ENCODE measurements at regions not wholly inside any gene's neighbourhood (a gene's known extent, or its start where the extent isn't known, plus 50 kb on each side); places are given as distances from the start of the nearest gene placed in this dataset.

GRCh38 chr11:70836071-70836470, 416.3 kb downstream of the SHANK2 start:
- H3K36me3 ChIP-seq (ENCODE audit: low read depth) = no peaks in the 10 kb centered on the region
- POLR2A ChIA-PET (ENCODE audit: unreplicated experiment) = no interaction called here
- H3K4me1 ChIP-seq (replicated peaks; ENCODE audit: insufficient read depth) = no peaks in the 10 kb centered on the region
- H3K9me3 ChIP-seq (ENCODE audit: insufficient read depth, low read depth) = no peaks in the 10 kb centered on the region
- intact Hi-C loops (cut with micrococcal nuclease; ENCODE audit: unreplicated experiment) = no loop called here
- no peaks in the 10 kb centered on the region for H3K79me2 ChIP-seq (ENCODE audit: low read depth)
- 0 out of 2 replicates have a peak, but pooled peaks cover under 1% of the 10 kb centered on the region for H4K20me1 ChIP-seq (ENCODE audit: insufficient read depth)
- H3K27me3 ChIP-seq (ENCODE audit: insufficient read depth, low read depth) = no peaks in the 10 kb centered on the region
- no peaks in the 10 kb centered on the region for H3F3A ChIP-seq (ENCODE audit: insufficient read depth, low read depth)
- no peak overlapping the region for H3K4me2 ChIP-seq
- CTCF ChIA-PET = no interaction called here
- H3K27ac ChIP-seq = no peak overlapping the region
- no TSS peak for BruUV-seq (replicated peaks)
- H3K9me2 ChIP-seq (ENCODE audit: insufficient read depth) = no peaks in the 10 kb centered on the region
- no peak for DNase-seq
- TF ChIP-seq EZH2 (IDR thresholded peaks at IDR 0.05; ENCODE audit: low read depth) (no peak), CTCF (conservative IDR thresholded peaks at IDR 0.05) (no peak)
- no peak overlapping the region for H3K4me3 ChIP-seq
- H2AFZ ChIP-seq = no peak overlapping the region

GRCh38 chr11:70838198-70838597, 414.2 kb downstream of the SHANK2 start:
- Histone ChIP-seq H2AFZ (no peak overlapping the region), H3K36me3 (ENCODE audit: low read depth) (no peaks in the 10 kb centered on the region), H3K79me2 (ENCODE audit: low read depth) (no peaks in the 10 kb centered on the region), H3K4me1 (replicated peaks; ENCODE audit: insufficient read depth) (no peaks in the 10 kb centered on the region), H3K4me3 (no peak overlapping the region), H3K27me3 (ENCODE audit: insufficient read depth, low read depth) (no peaks in the 10 kb centered on the region), H3F3A (ENCODE audit: insufficient read depth, low read depth) (no peaks in the 10 kb centered on the region), H3K9me2 (ENCODE audit: insufficient read depth) (no peaks in the 10 kb centered on the region), H4K20me1 (ENCODE audit: insufficient read depth) (0 out of 2 replicates have a peak, but pooled peaks cover 3% of the 10 kb centered on the region), H3K27ac (no peak overlapping the region), H3K9me3 (ENCODE audit: insufficient read depth, low read depth) (no peaks in the 10 kb centered on the region), H3K4me2 (no peak overlapping the region)
- ChIA-PET POLR2A (ENCODE audit: unreplicated experiment) (no interaction called here), CTCF (no interaction called here)
- BruUV-seq (replicated peaks) = no TSS peak
- intact Hi-C loops (cut with micrococcal nuclease; ENCODE audit: unreplicated experiment) = no loop called here
- DNase-seq = no peak
- TF ChIP-seq CTCF (conservative IDR thresholded peaks at IDR 0.05) = no peak
- TF ChIP-seq EZH2 (IDR thresholded peaks at IDR 0.05; ENCODE audit: low read depth) = no peak

- no peak overlapping the region for H3K27ac ChIP-seq
- ChIA-PET CTCF (no interaction called here), POLR2A (ENCODE audit: unreplicated experiment) (no interaction called here)
- H3K36me3 ChIP-seq (ENCODE audit: low read depth) = no peaks in the 10 kb centered on the region
- H3K4me3 ChIP-seq = no peak overlapping the region
- intact Hi-C loops (cut with micrococcal nuclease; ENCODE audit: unreplicated experiment) = no loop called here
- H3F3A ChIP-seq (ENCODE audit: insufficient read depth, low read depth) = no peaks in the 10 kb centered on the region
- no peak overlapping the region for H2AFZ ChIP-seq
- no peaks in the 10 kb centered on the region for H3K79me2 ChIP-seq (ENCODE audit: low read depth)
- 0 out of 2 replicates have a peak, but pooled peaks cover 3% of the 10 kb centered on the region for H4K20me1 ChIP-seq (ENCODE audit: insufficient read depth)
- no TSS peak for BruUV-seq (replicated peaks)
- no peaks in the 10 kb centered on the region for H3K9me3 ChIP-seq (ENCODE audit: insufficient read depth, low read depth)
- no peak for DNase-seq
- no peaks in the 10 kb centered on the region for H3K9me2 ChIP-seq (ENCODE audit: insufficient read depth)
- H3K27me3 ChIP-seq (ENCODE audit: insufficient read depth, low read depth) = no peaks in the 10 kb centered on the region
- no peak for TF ChIP-seq CTCF (conservative IDR thresholded peaks at IDR 0.05)
- no peak for TF ChIP-seq EZH2 (IDR thresholded peaks at IDR 0.05; ENCODE audit: low read depth)
- no peak overlapping the region for H3K4me2 ChIP-seq
- H3K4me1 ChIP-seq (replicated peaks; ENCODE audit: insufficient read depth) = no peaks in the 10 kb centered on the region
Measured at GRCh38 chr11:70839851-70840250, 412.5 kb downstream of the SHANK2 start.
